ENCODE measurements at regions not wholly inside any gene's neighbourhood (a gene's known extent, or its start where the extent isn't known, plus 50 kb on each side); places are given as distances from the start of the nearest gene placed in this dataset.

DNA sequence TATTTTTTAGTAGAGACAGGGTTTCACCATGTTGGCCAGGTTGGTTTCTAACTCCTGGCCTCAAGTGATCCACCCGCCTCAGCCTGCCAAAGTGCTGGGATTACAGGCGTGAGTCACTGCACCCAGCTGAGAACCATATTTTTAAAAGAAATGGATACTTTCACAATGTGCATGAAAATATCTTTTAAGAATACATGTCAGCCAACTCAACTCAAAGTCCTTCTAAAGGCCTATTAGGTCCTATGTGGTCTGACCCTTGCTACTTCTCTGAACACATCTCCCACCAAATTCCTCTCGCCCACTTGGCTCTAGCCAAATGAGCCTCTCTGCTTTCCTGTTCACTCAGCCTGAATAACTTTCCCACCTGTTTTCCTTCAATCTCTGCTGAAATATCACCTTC is 119.6 kb downstream of the MTX2 start:
- Mint-ChIP-seq H3K4me1 (no peaks in the 10 kb centered on the region), H3K9me3 (peaks cover 0 to 2% (median 0%) of the 10 kb centered on the region in 11 donors), H3K27me3 (peaks cover 23 to 62% (median 42%) of the 10 kb centered on the region in 5 donors), H3K4me3 (no peak overlapping the region), H3K27ac (no peak overlapping the region), H3K36me3 (no peaks in the 10 kb centered on the region)
- Histone ChIP-seq H3K9me3 (ENCODE audit: control insufficient read depth in 2 of 3, low read length in 3 of 3) (no peaks in the 10 kb centered on the region), H3K27me3 (ENCODE audit: control insufficient read depth in 2 of 2, insufficient read depth in 2 of 2, low read length in 2 of 2) (no peaks in the 10 kb centered on the region), H3K4me1 (ENCODE audit: control insufficient read depth in 2 of 2, insufficient read depth in 2 of 2, low read length in 2 of 2) (no peaks in the 10 kb centered on the region), H3K36me3 (ENCODE audit: control insufficient read depth in 2 of 3, insufficient read depth in 3 of 3, low read length in 3 of 3) (no peaks in the 10 kb centered on the region), H3K27ac (ENCODE audit: low read depth, low read length) (no peak overlapping the region), H3K4me3 (ENCODE audit: low read length) (no peak overlapping the region)
- ATAC-seq, result no peak
- ChIA-PET CTCF (no interaction called here), POLR2A (no interaction called here)
- no peak for DNase-seq
- intact Hi-C loops (cut with micrococcal nuclease), result no loop called here

DNA sequence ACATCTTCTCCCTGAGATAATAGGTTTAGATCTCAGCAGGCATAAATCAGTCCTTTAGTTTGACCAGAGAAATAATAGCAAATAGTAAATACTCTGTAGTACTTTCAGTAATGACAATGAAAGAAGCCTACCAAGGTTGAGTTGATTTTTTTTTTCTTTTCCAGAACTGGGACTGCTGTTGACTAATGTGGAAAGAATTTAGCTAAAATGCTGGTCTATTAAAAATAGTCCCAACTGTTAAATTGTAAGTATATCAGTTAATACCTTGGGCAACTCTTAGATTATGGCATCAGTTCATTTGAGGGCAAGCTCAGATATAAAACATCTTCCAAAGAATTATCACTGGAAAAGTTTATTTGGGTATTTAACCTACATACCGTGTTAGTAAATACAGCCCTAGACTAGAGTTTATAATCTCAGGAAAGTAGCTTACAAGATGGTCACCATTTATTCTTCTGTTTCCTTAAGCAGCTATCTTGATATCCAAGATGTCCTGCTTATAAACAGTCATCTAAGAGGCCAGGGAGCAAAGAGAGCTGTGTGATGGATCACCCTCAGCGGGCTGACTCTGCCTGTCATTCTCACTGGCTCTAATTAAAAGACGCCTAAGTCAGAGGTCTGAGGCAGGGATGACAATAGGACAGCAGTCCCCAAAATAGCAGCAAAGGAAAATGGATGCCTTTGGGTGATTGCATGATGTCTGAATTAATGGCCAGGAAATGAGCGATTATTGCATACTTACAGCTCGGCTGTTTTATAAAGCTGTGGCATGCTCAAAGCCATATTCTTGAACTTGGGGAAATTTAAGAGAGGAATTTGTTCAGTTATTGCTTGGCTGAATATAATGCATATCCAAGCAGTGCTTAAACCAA is 121.3 kb downstream of the MTX2 start:
- H3K4me1 Mint-ChIP-seq, result no peaks in the 10 kb centered on the region
- peaks cover 27 to 60% (median 41%) of the 10 kb centered on the region in 5 donors for H3K27me3 Mint-ChIP-seq
- H3K4me3 Mint-ChIP-seq, result no peak overlapping the region
- H3K27ac Mint-ChIP-seq, result no peak overlapping the region
- no peaks in the 10 kb centered on the region for H3K9me3 ChIP-seq (ENCODE audit: control insufficient read depth in 2 of 3, low read length in 3 of 3)
- ChIA-PET POLR2A (no interaction called here), CTCF (no interaction called here)
- H3K36me3 Mint-ChIP-seq, result no peaks in the 10 kb centered on the region
- H3K27me3 ChIP-seq (ENCODE audit: control insufficient read depth in 2 of 2, insufficient read depth in 2 of 2, low read length in 2 of 2), result no peaks in the 10 kb centered on the region
- H3K9me3 Mint-ChIP-seq, result peaks cover 0 to 2% (median 0%) of the 10 kb centered on the region in 11 donors
- H3K27ac ChIP-seq (ENCODE audit: low read depth, low read length), result no peak overlapping the region
- DNase-seq (no peak), ATAC-seq (no peak)
- H3K36me3 ChIP-seq (ENCODE audit: control insufficient read depth in 2 of 3, insufficient read depth in 3 of 3, low read length in 3 of 3), result no peaks in the 10 kb centered on the region
- intact Hi-C loops (cut with micrococcal nuclease), result no loop called here
- no peaks in the 10 kb centered on the region for H3K4me1 ChIP-seq (ENCODE audit: control insufficient read depth in 2 of 2, insufficient read depth in 2 of 2, low read length in 2 of 2)
- no peak overlapping the region for H3K4me3 ChIP-seq (ENCODE audit: low read length)

DNA sequence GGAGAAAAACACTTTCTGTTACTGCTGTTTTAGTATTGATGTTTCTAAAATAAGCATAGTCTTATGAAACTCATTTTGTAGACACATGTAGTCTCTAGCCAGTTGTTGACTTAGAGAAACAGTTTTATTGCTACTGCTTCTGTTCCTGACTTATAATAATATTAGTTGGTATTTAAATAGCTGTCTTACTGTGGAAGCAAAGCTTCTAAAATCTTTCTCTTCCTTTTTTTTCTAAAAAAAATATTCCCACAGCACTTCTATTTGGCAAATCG is 121.8 kb downstream of the MTX2 start:
- Histone ChIP-seq H3K27ac (ENCODE audit: low read depth, low read length) (no peak overlapping the region), H3K9me3 (ENCODE audit: control insufficient read depth in 2 of 3, low read length in 3 of 3) (no peaks in the 10 kb centered on the region), H3K4me1 (ENCODE audit: control insufficient read depth in 2 of 2, insufficient read depth in 2 of 2, low read length in 2 of 2) (no peaks in the 10 kb centered on the region), H3K36me3 (ENCODE audit: control insufficient read depth in 2 of 3, insufficient read depth in 3 of 3, low read length in 3 of 3) (no peaks in the 10 kb centered on the region), H3K27me3 (ENCODE audit: control insufficient read depth in 2 of 2, insufficient read depth in 2 of 2, low read length in 2 of 2) (no peaks in the 10 kb centered on the region), H3K4me3 (ENCODE audit: low read length) (no peak overlapping the region)
- Mint-ChIP-seq H3K9me3 (peaks cover 0 to 2% (median 0%) of the 10 kb centered on the region in 11 donors), H3K27ac (no peak overlapping the region), H3K27me3 (peaks cover 28 to 61% (median 43%) of the 10 kb centered on the region in 5 donors), H3K4me1 (no peaks in the 10 kb centered on the region), H3K4me3 (no peak overlapping the region), H3K36me3 (no peaks in the 10 kb centered on the region)
- ATAC-seq (no peak), DNase-seq (no peak)
- intact Hi-C loops (cut with micrococcal nuclease), result no loop called here
- ChIA-PET CTCF (no interaction called here), POLR2A (no interaction called here)

DNA sequence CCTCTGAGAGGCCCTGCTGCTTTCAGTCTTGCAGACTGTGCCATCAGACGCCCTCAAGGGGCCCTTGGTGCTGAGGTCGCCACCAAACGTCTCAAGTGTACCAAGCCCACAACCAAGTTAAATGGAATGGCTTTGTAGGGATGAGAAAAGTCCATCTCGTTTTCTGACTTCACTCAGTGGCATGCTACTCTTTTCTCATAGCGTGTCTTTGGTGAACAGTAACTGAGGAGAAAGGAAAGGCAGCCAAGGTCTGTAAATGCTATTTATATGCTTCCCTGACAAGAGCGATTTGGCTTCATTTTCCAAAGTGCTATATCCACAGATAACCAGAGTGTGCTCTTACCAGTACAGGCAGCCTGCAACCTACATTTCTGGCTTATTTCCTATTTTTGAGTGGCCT is 123.0 kb downstream of the MTX2 start:
- H3K9me3 ChIP-seq (ENCODE audit: control insufficient read depth in 2 of 3, low read length in 3 of 3), result no peaks in the 10 kb centered on the region
- Mint-ChIP-seq H3K4me1 (no peaks in the 10 kb centered on the region), H3K36me3 (no peaks in the 10 kb centered on the region), H3K27ac (no peak overlapping the region), H3K27me3 (peaks cover 30 to 59% (median 44%) of the 10 kb centered on the region in 5 donors), H3K4me3 (no peak overlapping the region), H3K9me3 (no peaks in the 10 kb centered on the region)
- ChIA-PET CTCF (no interaction called here), POLR2A (no interaction called here)
- no peaks in the 10 kb centered on the region for H3K36me3 ChIP-seq (ENCODE audit: control insufficient read depth in 2 of 3, insufficient read depth in 3 of 3, low read length in 3 of 3)
- no peaks in the 10 kb centered on the region for H3K4me1 ChIP-seq (ENCODE audit: control insufficient read depth in 2 of 2, insufficient read depth in 2 of 2, low read length in 2 of 2)
- intact Hi-C loops (cut with micrococcal nuclease), result no loop called here
- no peaks in the 10 kb centered on the region for H3K27me3 ChIP-seq (ENCODE audit: control insufficient read depth in 2 of 2, insufficient read depth in 2 of 2, low read length in 2 of 2)
- H3K4me3 ChIP-seq (ENCODE audit: low read length), result no peak overlapping the region
- ATAC-seq (no peak), DNase-seq (no peak)
- no peak overlapping the region for H3K27ac ChIP-seq (ENCODE audit: low read depth, low read length)

DNA sequence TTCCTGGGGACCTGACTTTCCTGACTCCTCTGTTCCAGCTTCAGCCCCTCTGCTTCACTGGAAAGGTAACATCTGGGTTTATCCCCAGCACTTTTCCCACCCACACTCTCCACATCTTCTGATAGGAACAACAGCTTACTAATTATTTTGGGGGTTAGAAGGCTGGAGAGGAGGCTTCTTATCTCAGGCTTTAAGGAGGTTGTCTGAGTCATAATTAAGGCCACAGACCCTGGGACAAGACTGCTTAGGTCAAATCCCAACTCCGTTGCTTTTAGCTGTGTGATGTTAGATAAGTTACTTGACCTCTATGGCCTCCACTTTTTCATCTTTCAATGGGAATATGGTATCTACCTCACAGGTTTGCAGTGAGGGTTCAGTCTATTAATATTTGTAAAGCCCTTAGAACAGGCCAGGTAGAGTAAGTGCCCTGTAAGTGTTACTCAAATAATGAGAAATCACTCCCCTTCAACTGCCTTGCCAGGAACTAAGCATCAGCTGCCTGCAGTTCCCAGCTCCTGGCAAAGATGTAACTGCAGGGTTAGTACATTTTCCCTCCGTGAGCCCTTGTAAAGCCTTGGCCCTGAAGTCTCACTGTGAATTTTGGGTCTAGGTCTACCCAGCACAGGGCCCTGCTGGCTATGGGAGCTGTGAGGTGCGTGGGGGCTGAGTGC is 123.6 kb downstream of the MTX2 start:
- Histone ChIP-seq H3K4me1 (ENCODE audit: control insufficient read depth in 2 of 2, insufficient read depth in 2 of 2, low read length in 2 of 2) (no peaks in the 10 kb centered on the region), H3K36me3 (ENCODE audit: control insufficient read depth in 2 of 3, insufficient read depth in 3 of 3, low read length in 3 of 3) (no peaks in the 10 kb centered on the region), H3K9me3 (ENCODE audit: control insufficient read depth in 2 of 3, low read length in 3 of 3) (no peaks in the 10 kb centered on the region), H3K27ac (ENCODE audit: low read depth, low read length) (no peak overlapping the region), H3K27me3 (ENCODE audit: control insufficient read depth in 2 of 2, insufficient read depth in 2 of 2, low read length in 2 of 2) (no peaks in the 10 kb centered on the region), H3K4me3 (ENCODE audit: low read length) (no peak overlapping the region)
- Mint-ChIP-seq H3K4me1 (no peaks in the 10 kb centered on the region), H3K27me3 (peaks cover 26 to 62% (median 43%) of the 10 kb centered on the region in 5 donors), H3K27ac (no peak overlapping the region), H3K36me3 (no peaks in the 10 kb centered on the region), H3K4me3 (no peak overlapping the region), H3K9me3 (no peaks in the 10 kb centered on the region)
- DNase-seq, result no peak
- CTCF ChIA-PET, result no interaction called here
- intact Hi-C loops (cut with micrococcal nuclease), result no loop called here
- ATAC-seq, result no peak
- POLR2A ChIA-PET, result no interaction called here

DNA sequence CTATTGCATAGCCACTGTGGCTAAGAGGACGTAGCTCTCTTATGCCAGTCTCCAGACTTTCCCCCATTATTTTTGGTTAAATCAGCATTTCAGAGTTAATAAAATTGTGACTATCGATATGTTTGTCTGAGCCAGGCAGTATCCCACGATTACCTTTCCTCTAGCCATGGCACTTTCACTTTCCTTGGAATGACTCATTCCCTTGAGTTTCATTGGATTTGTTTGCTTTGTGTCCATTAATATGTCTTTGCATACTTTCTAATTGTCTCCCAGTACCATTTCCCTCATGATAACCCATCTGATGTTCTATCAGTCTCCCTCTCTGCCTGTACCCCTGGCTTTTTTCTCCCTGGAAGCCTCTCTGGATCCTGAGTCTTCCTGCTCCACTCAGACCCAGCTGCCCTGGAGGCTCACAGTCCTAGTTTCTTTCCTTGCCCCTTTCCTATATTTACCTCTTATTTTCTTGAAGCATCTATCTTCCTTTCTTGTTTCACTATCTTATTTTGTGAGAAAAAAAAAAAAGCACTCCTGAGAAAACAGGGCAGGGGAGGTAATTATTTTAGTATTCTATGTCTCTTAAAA is 126.1 kb downstream of the MTX2 start:
- H3K4me1 ChIP-seq (ENCODE audit: control insufficient read depth in 2 of 2, insufficient read depth in 2 of 2, low read length in 2 of 2), result no peaks in the 10 kb centered on the region
- no peaks in the 10 kb centered on the region for H3K9me3 ChIP-seq (ENCODE audit: control insufficient read depth in 2 of 3, low read length in 3 of 3)
- H3K4me3 ChIP-seq (ENCODE audit: low read length), result no peak overlapping the region
- DNase-seq (no peak), ATAC-seq (no peak)
- Mint-ChIP-seq H3K27me3 (peaks cover 24 to 52% (median 38%) of the 10 kb centered on the region in 5 donors), H3K4me3 (no peak overlapping the region), H3K4me1 (no peaks in the 10 kb centered on the region), H3K9me3 (no peaks in the 10 kb centered on the region), H3K27ac (no peak overlapping the region), H3K36me3 (no peaks in the 10 kb centered on the region)
- CTCF ChIA-PET, result interaction anchor here (0.7 kb wide), 1 partner anchor 167 kb away, joined by 3 read pairs; no protein-coding TSS in a partner anchor
- no peaks in the 10 kb centered on the region for H3K36me3 ChIP-seq (ENCODE audit: control insufficient read depth in 2 of 3, insufficient read depth in 3 of 3, low read length in 3 of 3)
- POLR2A ChIA-PET, result no interaction called here
- H3K27me3 ChIP-seq (ENCODE audit: control insufficient read depth in 2 of 2, insufficient read depth in 2 of 2, low read length in 2 of 2), result no peaks in the 10 kb centered on the region
- intact Hi-C loops (cut with micrococcal nuclease), result no loop called here
- H3K27ac ChIP-seq (ENCODE audit: low read depth, low read length), result no peak overlapping the region
